22Rv1 (cell line): ENCODE measurements at regions not wholly inside any gene's neighbourhood (a gene's known extent, or its start where the extent isn't known, plus 50 kb on each side); places are given as distances from the start of the nearest gene placed in this dataset.

Experiments
- ZFX ChIP-seq: fragments of 450-650 bp; IDR thresholded peaks from 2 replicates; pipeline ENCODE4 v1.6.1; 2017; ENCODE audit warnings: antibody characterized with exemption, borderline replicate concordance
- TF ChIP-seq, protein P1 (sequence below): fragments of 450-650 bp; IDR thresholded peaks from 2 replicates; pipeline ENCODE4 v1.5.1; 2017; ENCODE audit warnings: mild to moderate bottlenecking

DNA sequence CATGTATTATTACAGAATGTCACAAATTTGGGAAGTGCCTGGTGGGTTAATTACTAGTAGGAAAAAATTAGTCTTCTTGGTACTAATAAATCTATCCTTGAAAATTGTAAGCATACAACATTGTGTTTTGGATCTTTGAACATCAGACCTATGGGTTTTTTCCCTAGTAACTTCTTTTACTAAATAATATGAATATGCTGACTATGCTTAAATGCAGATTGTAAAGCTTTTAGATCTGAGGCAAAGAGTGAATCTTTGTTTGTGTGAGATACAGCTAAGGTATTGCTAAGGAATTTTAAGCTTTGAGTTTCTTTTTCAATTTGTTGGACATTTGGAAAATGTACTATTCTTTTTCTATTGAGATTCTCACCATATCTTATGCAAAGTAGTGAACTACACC lies 390.6 kb upstream of the CCNH start:
- TF ChIP-seq, protein P1, sequence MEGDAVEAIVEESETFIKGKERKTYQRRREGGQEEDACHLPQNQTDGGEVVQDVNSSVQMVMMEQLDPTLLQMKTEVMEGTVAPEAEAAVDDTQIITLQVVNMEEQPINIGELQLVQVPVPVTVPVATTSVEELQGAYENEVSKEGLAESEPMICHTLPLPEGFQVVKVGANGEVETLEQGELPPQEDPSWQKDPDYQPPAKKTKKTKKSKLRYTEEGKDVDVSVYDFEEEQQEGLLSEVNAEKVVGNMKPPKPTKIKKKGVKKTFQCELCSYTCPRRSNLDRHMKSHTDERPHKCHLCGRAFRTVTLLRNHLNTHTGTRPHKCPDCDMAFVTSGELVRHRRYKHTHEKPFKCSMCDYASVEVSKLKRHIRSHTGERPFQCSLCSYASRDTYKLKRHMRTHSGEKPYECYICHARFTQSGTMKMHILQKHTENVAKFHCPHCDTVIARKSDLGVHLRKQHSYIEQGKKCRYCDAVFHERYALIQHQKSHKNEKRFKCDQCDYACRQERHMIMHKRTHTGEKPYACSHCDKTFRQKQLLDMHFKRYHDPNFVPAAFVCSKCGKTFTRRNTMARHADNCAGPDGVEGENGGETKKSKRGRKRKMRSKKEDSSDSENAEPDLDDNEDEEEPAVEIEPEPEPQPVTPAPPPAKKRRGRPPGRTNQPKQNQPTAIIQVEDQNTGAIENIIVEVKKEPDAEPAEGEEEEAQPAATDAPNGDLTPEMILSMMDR = no peak
- TF ChIP-seq ZFX = no peak
